VCaP (cell line): ENCODE measurements at regions not wholly inside any gene's neighbourhood (a gene's known extent, or its start where the extent isn't known, plus 50 kb on each side); places are given as distances from the start of the nearest gene placed in this dataset.

Experiments
- H3K27ac ChIP-seq: fragments of 450-650 bp; 2 replicates; pipeline ENCODE4 v1.5.1; 2017
- CTCF ChIP-seq: fragments of 450-650 bp; conservative IDR thresholded peaks from 2 replicates; pipeline ENCODE4 v1.5.1; 2017; ENCODE audit warnings: mild to moderate bottlenecking, moderate library complexity

- TF ChIP-seq CTCF = no peak
Observed at GRCh38 chr5:2109566-2109965, 226.8 kb upstream of the IRX4 start.

GRCh38 chr5:2106721-2107120, 224.0 kb upstream of the IRX4 start:
- no peak for TF ChIP-seq CTCF
- no peak overlapping the region for H3K27ac ChIP-seq

More at GRCh38 chr5:2109566-2109965, 226.8 kb upstream of the IRX4 start:
- H3K27ac ChIP-seq = no peak overlapping the region

DNA sequence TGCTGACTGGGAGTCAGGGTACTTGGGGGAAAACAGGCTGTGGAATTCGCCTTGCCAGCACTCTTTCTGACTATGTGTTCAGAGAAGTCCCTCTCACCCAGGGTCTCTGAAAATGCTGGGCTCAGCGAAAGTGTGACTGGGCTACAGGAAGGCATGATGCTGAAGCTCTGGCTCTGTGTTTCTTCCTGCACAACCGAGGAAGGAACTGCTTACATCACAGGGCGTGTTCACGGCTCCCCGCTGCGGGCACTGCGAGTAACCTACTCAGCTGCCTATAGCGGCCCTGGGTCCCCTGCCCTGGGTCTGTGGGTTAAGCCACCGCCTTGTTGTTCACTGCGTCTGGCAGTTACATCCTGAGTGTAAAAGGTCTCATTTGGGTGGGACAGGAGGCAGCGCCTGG, 222.4 kb upstream of the IRX4 start:
- H3K27ac ChIP-seq = no peak overlapping the region
- TF ChIP-seq CTCF = no peak

- no peak for TF ChIP-seq CTCF
- H3K27ac ChIP-seq = no peak overlapping the region
Observed at GRCh38 chr5:2103940-2104339, 221.2 kb upstream of the IRX4 start.

- TF ChIP-seq CTCF = no peak
- H3K27ac ChIP-seq = no peak overlapping the region
Observed at GRCh38 chr5:2102819-2103776, 220.4 kb upstream of the IRX4 start.

DNA sequence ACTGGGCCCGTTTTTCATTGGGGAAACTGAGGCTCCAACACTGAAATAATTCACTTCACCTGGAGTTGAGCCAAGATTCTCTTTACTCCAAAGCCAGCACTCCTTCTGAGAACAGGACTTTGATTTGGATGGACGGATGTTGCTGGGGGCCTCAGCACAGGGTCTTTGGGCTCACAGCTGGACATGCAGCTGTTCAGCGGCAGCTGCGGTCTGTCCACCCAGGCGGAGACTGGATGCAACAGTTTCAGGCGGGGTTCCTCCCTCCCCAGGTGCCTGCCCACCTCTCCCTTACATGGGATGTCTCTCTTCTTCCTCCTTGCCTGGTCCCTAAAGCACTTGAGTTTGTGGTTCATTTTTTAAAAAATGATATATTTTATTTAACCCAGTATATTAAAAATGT, 219.0 kb upstream of the IRX4 start:
- TF ChIP-seq CTCF = no peak
- no peak overlapping the region for H3K27ac ChIP-seq

DNA sequence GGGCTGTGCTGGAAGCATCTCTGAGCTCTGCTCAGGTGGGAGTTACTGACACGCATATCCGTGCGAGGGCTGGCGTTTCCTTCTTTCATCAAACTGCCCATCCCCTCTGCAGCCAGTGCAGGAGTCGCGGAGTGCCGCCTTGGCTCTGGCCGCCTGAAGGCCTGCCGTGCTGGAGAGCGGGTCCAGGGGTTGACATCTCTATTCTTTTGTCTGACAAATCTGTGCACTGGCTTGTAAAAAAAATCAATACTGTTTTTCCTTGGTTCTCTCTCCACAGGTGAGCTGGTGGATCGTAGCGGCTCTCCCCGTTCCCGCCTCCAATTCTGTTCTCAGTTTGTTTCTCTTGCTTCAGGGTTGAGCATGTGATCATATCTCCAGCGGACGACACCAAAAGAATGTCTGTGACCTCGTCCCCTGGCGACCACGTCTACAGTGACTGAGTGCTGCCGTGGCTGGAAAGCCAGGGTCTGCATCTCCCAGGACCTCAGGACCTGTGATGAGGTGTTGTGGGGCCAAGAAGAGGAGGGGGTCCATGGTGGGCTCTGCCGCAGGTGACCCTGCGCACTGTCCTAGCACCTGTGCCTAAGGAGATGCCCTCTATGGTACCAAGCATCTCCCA, 214.3 kb upstream of the IRX4 start:
- no peak overlapping the region for H3K27ac ChIP-seq
- TF ChIP-seq CTCF = no peak
